ENCODE measurements at regions not wholly inside any gene's neighbourhood (a gene's known extent, or its start where the extent isn't known, plus 50 kb on each side); places are given as distances from the start of the nearest gene placed in this dataset.

DNA sequence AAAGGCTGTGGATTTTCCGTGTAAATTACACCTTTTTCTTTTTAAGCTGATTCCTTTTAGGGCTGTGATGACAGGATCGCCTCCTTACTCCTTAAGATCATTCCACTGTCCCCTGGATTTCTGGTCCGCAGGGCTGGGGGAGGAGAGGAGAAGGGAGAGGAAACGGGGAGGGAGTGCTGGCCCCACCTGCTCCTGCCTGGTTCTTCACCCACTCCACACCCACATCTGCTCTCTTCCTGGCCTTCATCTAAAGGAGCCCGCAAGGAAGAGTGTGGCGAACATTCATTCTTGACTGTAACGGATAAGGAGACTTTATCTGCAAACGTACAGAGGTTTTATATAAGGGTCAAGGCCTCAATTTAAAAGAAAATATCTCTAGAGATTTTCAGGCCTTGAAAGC, 242.0 kb downstream of the RHOU start:
- TF ChIP-seq, protein P1, sequence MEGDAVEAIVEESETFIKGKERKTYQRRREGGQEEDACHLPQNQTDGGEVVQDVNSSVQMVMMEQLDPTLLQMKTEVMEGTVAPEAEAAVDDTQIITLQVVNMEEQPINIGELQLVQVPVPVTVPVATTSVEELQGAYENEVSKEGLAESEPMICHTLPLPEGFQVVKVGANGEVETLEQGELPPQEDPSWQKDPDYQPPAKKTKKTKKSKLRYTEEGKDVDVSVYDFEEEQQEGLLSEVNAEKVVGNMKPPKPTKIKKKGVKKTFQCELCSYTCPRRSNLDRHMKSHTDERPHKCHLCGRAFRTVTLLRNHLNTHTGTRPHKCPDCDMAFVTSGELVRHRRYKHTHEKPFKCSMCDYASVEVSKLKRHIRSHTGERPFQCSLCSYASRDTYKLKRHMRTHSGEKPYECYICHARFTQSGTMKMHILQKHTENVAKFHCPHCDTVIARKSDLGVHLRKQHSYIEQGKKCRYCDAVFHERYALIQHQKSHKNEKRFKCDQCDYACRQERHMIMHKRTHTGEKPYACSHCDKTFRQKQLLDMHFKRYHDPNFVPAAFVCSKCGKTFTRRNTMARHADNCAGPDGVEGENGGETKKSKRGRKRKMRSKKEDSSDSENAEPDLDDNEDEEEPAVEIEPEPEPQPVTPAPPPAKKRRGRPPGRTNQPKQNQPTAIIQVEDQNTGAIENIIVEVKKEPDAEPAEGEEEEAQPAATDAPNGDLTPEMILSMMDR (IDR thresholded peaks at IDR 0.05; ENCODE audit: low read depth, low read length), result no peak
- TF ChIP-seq EZH2phosphoT487 (IDR thresholded peaks at IDR 0.05; ENCODE audit: low read depth), result no peak

All from OCI-LY3 (cell line).